ENCODE measurements at regions not wholly inside any gene's neighbourhood (a gene's known extent, or its start where the extent isn't known, plus 50 kb on each side); places are given as distances from the start of the nearest gene placed in this dataset.

- H3K79me2 ChIP-seq (ENCODE audit: control insufficient read depth, insufficient read depth, low read length, poor library complexity), result no peaks in the 10 kb centered on the region
- no peak overlapping the region for H3K27ac ChIP-seq (ENCODE audit: low read depth, low read length)
- H4K8ac ChIP-seq (ENCODE audit: low read depth, low read length), result no peak overlapping the region
- DNase-seq, result peak in 1 of 2 donors; percentile 4
- H2AK5ac ChIP-seq (ENCODE audit: low read length), result no peak overlapping the region
- no peak overlapping the region for H4K12ac ChIP-seq (ENCODE audit: low read depth, low read length)
- no peak overlapping the region for H2BK12ac ChIP-seq (ENCODE audit: low read length)
- H3K36me3 ChIP-seq (ENCODE audit: control insufficient read depth in 1 of 2, insufficient read depth in 2 of 2, low read length in 2 of 2), result no peaks in the 10 kb centered on the region
- H3K23ac ChIP-seq (ENCODE audit: low read length), result no peak overlapping the region
- peaks cover 0 to 2% of the 10 kb centered on the region in 2 experiments for H3K4me1 ChIP-seq (ENCODE audit: control insufficient read depth in 1 of 2, insufficient read depth in 2 of 2, low read length in 2 of 2)
- H3K9me3 ChIP-seq (ENCODE audit: insufficient read depth, low read depth, low read length), result peaks cover 2% of the 10 kb centered on the region
- H3K9ac ChIP-seq (ENCODE audit: low read length), result peak overlapping the region; percentile 43
- no peak overlapping the region for H2AFZ ChIP-seq (ENCODE audit: insufficient read depth, low read length, poor library complexity)
- WGBS (ENCODE audit: extremely low coverage, insufficient coverage, insufficient read length), result no CpG with 5 or more reads among the region's 5 CpGs
- H2BK5ac ChIP-seq (ENCODE audit: low read depth, low read length, poor library complexity), result no peak overlapping the region
- H3K4me3 ChIP-seq (ENCODE audit: low read depth, low read length), result no peak overlapping the region
- H3K27me3 ChIP-seq (ENCODE audit: insufficient read depth, low read length), result no peaks in the 10 kb centered on the region
- no peak overlapping the region for H3K4me2 ChIP-seq (ENCODE audit: low read length)
- H3K18ac ChIP-seq (ENCODE audit: low read length), result no peak overlapping the region
- H4K91ac ChIP-seq (ENCODE audit: low read depth, low read length), result no peak overlapping the region
- no peak overlapping the region for H3K4ac ChIP-seq (ENCODE audit: low read depth, low read length)
- H3K79me1 ChIP-seq (ENCODE audit: low read length), result no peaks in the 10 kb centered on the region
- no peak overlapping the region for H3K14ac ChIP-seq (ENCODE audit: low read length)
- no peak overlapping the region for H2BK120ac ChIP-seq (ENCODE audit: insufficient read depth, low read length, poor library complexity)
Measured at GRCh38 chr3:23650371-23651140, 155.2 kb upstream of the UBE2E1 start.

- Histone ChIP-seq H2BK120ac (ENCODE audit: insufficient read depth, low read length, poor library complexity) (no peak overlapping the region), H2BK5ac (ENCODE audit: low read depth, low read length, poor library complexity) (no peak overlapping the region), H3K18ac (ENCODE audit: low read length) (no peak overlapping the region), H3K79me2 (ENCODE audit: control insufficient read depth, insufficient read depth, low read length, poor library complexity) (no peaks in the 10 kb centered on the region), H3K23ac (ENCODE audit: low read length) (no peak overlapping the region), H3K9me3 (ENCODE audit: insufficient read depth, low read depth, low read length) (peaks cover 5% of the 10 kb centered on the region), H3K4me1 (ENCODE audit: control insufficient read depth in 1 of 2, insufficient read depth in 2 of 2, low read length in 2 of 2) (no peaks in the 10 kb centered on the region), H3K27ac (ENCODE audit: low read depth, low read length) (no peak overlapping the region), H4K8ac (ENCODE audit: low read depth, low read length) (no peak overlapping the region), H4K12ac (ENCODE audit: low read depth, low read length) (no peak overlapping the region), H3K4ac (ENCODE audit: low read depth, low read length) (no peak overlapping the region), H3K14ac (ENCODE audit: low read length) (no peak overlapping the region), H3K79me1 (ENCODE audit: low read length) (no peaks in the 10 kb centered on the region), H3K9ac (ENCODE audit: low read length) (no peak overlapping the region), H3K4me3 (ENCODE audit: low read depth, low read length) (no peak overlapping the region), H2AFZ (ENCODE audit: insufficient read depth, low read length, poor library complexity) (no peak overlapping the region), H4K91ac (ENCODE audit: low read depth, low read length) (no peak overlapping the region), H2BK12ac (ENCODE audit: low read length) (no peak overlapping the region), H3K36me3 (ENCODE audit: control insufficient read depth in 1 of 2, insufficient read depth in 2 of 2, low read length in 2 of 2) (no peaks in the 10 kb centered on the region), H2AK5ac (ENCODE audit: low read length) (no peak overlapping the region), H3K27me3 (ENCODE audit: insufficient read depth, low read length) (no peaks in the 10 kb centered on the region), H3K4me2 (ENCODE audit: low read length) (no peak overlapping the region)
- no CpG with 5 or more reads among the region's 9 CpGs for WGBS (ENCODE audit: extremely low coverage, insufficient coverage, insufficient read length)
- DNase-seq, result no peak
Measured at GRCh38 chr3:23653647-23654525, 151.9 kb upstream of the UBE2E1 start.

GRCh38 chr3:23654571-23654970, 151.2 kb upstream of the UBE2E1 start:
- H2BK120ac ChIP-seq (ENCODE audit: insufficient read depth, low read length, poor library complexity), result no peak overlapping the region
- H2BK12ac ChIP-seq (ENCODE audit: low read length), result no peak overlapping the region
- H2AFZ ChIP-seq (ENCODE audit: insufficient read depth, low read length, poor library complexity), result no peak overlapping the region
- no peak overlapping the region for H3K18ac ChIP-seq (ENCODE audit: low read length)
- H3K9me3 ChIP-seq (ENCODE audit: insufficient read depth, low read depth, low read length), result peaks cover 5% of the 10 kb centered on the region
- H2AK5ac ChIP-seq (ENCODE audit: low read length), result no peak overlapping the region
- no peak overlapping the region for H3K14ac ChIP-seq (ENCODE audit: low read length)
- no peaks in the 10 kb centered on the region for H3K79me1 ChIP-seq (ENCODE audit: low read length)
- no peak for DNase-seq
- H3K23ac ChIP-seq (ENCODE audit: low read length), result no peak overlapping the region
- H3K4me3 ChIP-seq (ENCODE audit: low read depth, low read length), result no peak overlapping the region
- no peaks in the 10 kb centered on the region for H3K4me1 ChIP-seq (ENCODE audit: control insufficient read depth in 1 of 2, insufficient read depth in 2 of 2, low read length in 2 of 2)
- no peaks in the 10 kb centered on the region for H3K36me3 ChIP-seq (ENCODE audit: control insufficient read depth in 1 of 2, insufficient read depth in 2 of 2, low read length in 2 of 2)
- WGBS (ENCODE audit: extremely low coverage, insufficient coverage, insufficient read length), result no CpG with 5 or more reads among the region's 3 CpGs
- H4K91ac ChIP-seq (ENCODE audit: low read depth, low read length), result no peak overlapping the region
- H3K27me3 ChIP-seq (ENCODE audit: insufficient read depth, low read length), result no peaks in the 10 kb centered on the region
- no peak overlapping the region for H3K27ac ChIP-seq (ENCODE audit: low read depth, low read length)
- no peak overlapping the region for H4K8ac ChIP-seq (ENCODE audit: low read depth, low read length)
- H4K12ac ChIP-seq (ENCODE audit: low read depth, low read length), result no peak overlapping the region
- H3K9ac ChIP-seq (ENCODE audit: low read length), result no peak overlapping the region
- H3K4me2 ChIP-seq (ENCODE audit: low read length), result no peak overlapping the region
- no peak overlapping the region for H2BK5ac ChIP-seq (ENCODE audit: low read depth, low read length, poor library complexity)
- no peak overlapping the region for H3K4ac ChIP-seq (ENCODE audit: low read depth, low read length)
- no peaks in the 10 kb centered on the region for H3K79me2 ChIP-seq (ENCODE audit: control insufficient read depth, insufficient read depth, low read length, poor library complexity)

- Histone ChIP-seq H3K9ac (ENCODE audit: low read length) (no peak overlapping the region), H3K79me2 (ENCODE audit: control insufficient read depth, insufficient read depth, low read length, poor library complexity) (no peaks in the 10 kb centered on the region)
Measured at GRCh38 chr3:23655749-23656148, 150.0 kb upstream of the UBE2E1 start.

More at GRCh38 chr3:23655749-23656148, 150.0 kb upstream of the UBE2E1 start:
- H3K36me3 ChIP-seq (ENCODE audit: control insufficient read depth in 1 of 2, insufficient read depth in 2 of 2, low read length in 2 of 2), result no peaks in the 10 kb centered on the region
- no peak overlapping the region for H2BK12ac ChIP-seq (ENCODE audit: low read length)
- H2BK5ac ChIP-seq (ENCODE audit: low read depth, low read length, poor library complexity), result no peak overlapping the region
- no peak overlapping the region for H2BK120ac ChIP-seq (ENCODE audit: insufficient read depth, low read length, poor library complexity)
- H4K8ac ChIP-seq (ENCODE audit: low read depth, low read length), result no peak overlapping the region
- no peaks in the 10 kb centered on the region for H3K79me1 ChIP-seq (ENCODE audit: low read length)
- H3K27ac ChIP-seq (ENCODE audit: low read depth, low read length), result no peak overlapping the region
- no CpG with 5 or more reads among the region's 3 CpGs for WGBS (ENCODE audit: extremely low coverage, insufficient coverage, insufficient read length)
- no peak overlapping the region for H3K14ac ChIP-seq (ENCODE audit: low read length)
- peaks cover 5% of the 10 kb centered on the region for H3K9me3 ChIP-seq (ENCODE audit: insufficient read depth, low read depth, low read length)
- no peak overlapping the region for H2AK5ac ChIP-seq (ENCODE audit: low read length)
- no peaks in the 10 kb centered on the region for H3K4me1 ChIP-seq (ENCODE audit: control insufficient read depth in 1 of 2, insufficient read depth in 2 of 2, low read length in 2 of 2)
- H4K91ac ChIP-seq (ENCODE audit: low read depth, low read length), result no peak overlapping the region
- H3K4me3 ChIP-seq (ENCODE audit: low read depth, low read length), result no peak overlapping the region
- H3K18ac ChIP-seq (ENCODE audit: low read length), result no peak overlapping the region
- no peaks in the 10 kb centered on the region for H3K27me3 ChIP-seq (ENCODE audit: insufficient read depth, low read length)
- no peak overlapping the region for H3K4ac ChIP-seq (ENCODE audit: low read depth, low read length)
- H4K12ac ChIP-seq (ENCODE audit: low read depth, low read length), result no peak overlapping the region
- DNase-seq, result no peak
- H3K23ac ChIP-seq (ENCODE audit: low read length), result no peak overlapping the region
- no peak overlapping the region for H2AFZ ChIP-seq (ENCODE audit: insufficient read depth, low read length, poor library complexity)
- no peak overlapping the region for H3K4me2 ChIP-seq (ENCODE audit: low read length)

Measured in trophoblast cell (in vitro differentiated cells and primary cell).